PC-9 (cell line): ENCODE measurements at regions not wholly inside any gene's neighbourhood (a gene's known extent, or its start where the extent isn't known, plus 50 kb on each side); places are given as distances from the start of the nearest gene placed in this dataset.

Experiments
- BruUV-seq: library from RNA; stranded (reverse); fragments of 400-500 nt; replicated peaks from 2 replicates; lab custom pipeline; 2021; lab: Mats Ljungman, UMichigan
- CTCF ChIA-PET: fragments of 300-600 bp; sonication (Branson Sonifier 250); formaldehyde crosslinking; loops from one replicate; lab custom pipeline; 2022; ENCODE audit warnings: antibody characterized with exemption; lab: Charles Lee
- POLR2A ChIA-PET: fragments of 300-600 bp; sonication (Branson Sonifier 250); formaldehyde crosslinking; loops from one replicate; lab custom pipeline; 2022; ENCODE audit warnings: antibody characterized with exemption; ENCODE audit not compliant: unreplicated experiment; lab: Charles Lee
- DNase-seq, 2 experiments: peaks; one replicate each; pipeline versions ENCODE4 v3.0.0 to v3.0.0-alpha.2; 2015 to 2022; ENCODE audit warnings: mixed read lengths in 1 of 2
- H2AFZ ChIP-seq: fragments of 200-600 bp; sonication (generic); 2 replicates; pipeline ENCODE4 v1.8.1; 2017; ENCODE audit warnings: antibody characterized with exemption
- H3F3A ChIP-seq: fragments of 200-600 bp; sonication (generic); 2 replicates; pipeline ENCODE4 v1.8.1; 2017; ENCODE audit warnings: antibody characterized with exemption, mild to moderate bottlenecking, low read depth; ENCODE audit not compliant: insufficient read depth
- H3K27ac ChIP-seq: fragments of 200-600 bp; sonication (generic); 2 replicates; pipeline ENCODE4 v1.6.1; 2016; ENCODE audit warnings: mixed run types
- H3K27me3 ChIP-seq: fragments of 200-600 bp; sonication (generic); 2 replicates; pipeline ENCODE4 v1.6.1; 2016; ENCODE audit warnings: low read depth, mixed run types; ENCODE audit not compliant: insufficient read depth
- H3K36me3 ChIP-seq: fragments of 200-600 bp; sonication (generic); 2 replicates; pipeline ENCODE4 v1.6.1; 2016; ENCODE audit warnings: low read depth, mixed run types
- H3K4me1 ChIP-seq: fragments of 200-600 bp; sonication (generic); replicated peaks from 2 replicates; pipeline ENCODE4 v1.6.1; 2016; ENCODE audit warnings: mixed run types; ENCODE audit not compliant: insufficient read depth
- H3K4me2 ChIP-seq: fragments of 200-600 bp; sonication (generic); 2 replicates; pipeline ENCODE4 v1.6.1; 2017; ENCODE audit warnings: mixed run types
- H3K4me3 ChIP-seq: fragments of 200-600 bp; sonication (generic); 2 replicates; pipeline ENCODE4 v1.6.1; 2016; ENCODE audit warnings: mixed run types
- H3K79me2 ChIP-seq: fragments of 200-600 bp; sonication (generic); 2 replicates; pipeline ENCODE4 v1.6.1; 2017; ENCODE audit warnings: low read depth, mixed run types
- H3K9me2 ChIP-seq: fragments of 200-600 bp; sonication (generic); 2 replicates; pipeline ENCODE4 v1.8.1; 2017; ENCODE audit warnings: mild to moderate bottlenecking; ENCODE audit not compliant: insufficient read depth
- H3K9me3 ChIP-seq: fragments of 200-600 bp; sonication (generic); 2 replicates; pipeline ENCODE4 v1.8.1; 2016; ENCODE audit warnings: low read depth; ENCODE audit not compliant: insufficient read depth
- H4K20me1 ChIP-seq: fragments of 200-600 bp; sonication (generic); 2 replicates; pipeline ENCODE4 v1.8.1; 2017; ENCODE audit not compliant: insufficient read depth
- CTCF ChIP-seq: fragments of 200-600 bp; sonication (generic); conservative IDR thresholded peaks from 2 replicates; pipeline ENCODE4 v1.6.1; 2017; ENCODE audit warnings: mixed run types, antibody characterized with exemption, mild to moderate bottlenecking, moderate library complexity
- EZH2 ChIP-seq: fragments of 200-600 bp; sonication (generic); IDR thresholded peaks from 2 replicates; pipeline ENCODE4 v1.8.0; 2017; ENCODE audit warnings: antibody characterized with exemption, low read depth
- intact Hi-C: fragments of 100-400 bp; cut with micrococcal nuclease; formaldehyde crosslinking; loops from one replicate; pipeline ENCODE4 v1.10.0; 2022; ENCODE audit not compliant: unreplicated experiment

GRCh38 chr4:45679411-45679810 lies 444.4 kb downstream of the GABRG1 start:
- CTCF ChIA-PET: no interaction called here
- no peaks in the 10 kb centered on the region for H3K36me3 ChIP-seq
- H4K20me1 ChIP-seq: no peaks in the 10 kb centered on the region
- intact Hi-C loops: no loop called here
- DNase-seq: no peak
- H3K9me2 ChIP-seq: no peaks in the 10 kb centered on the region
- no peak overlapping the region for H3K27ac ChIP-seq
- no TSS peak for BruUV-seq
- no peak overlapping the region for H3K4me3 ChIP-seq
- TF ChIP-seq CTCF (no peak), EZH2 (no peak)
- H3K27me3 ChIP-seq: no peaks in the 10 kb centered on the region
- no peak overlapping the region for H3K4me2 ChIP-seq
- H3F3A ChIP-seq: no peaks in the 10 kb centered on the region
- no peaks in the 10 kb centered on the region for H3K4me1 ChIP-seq
- H3K79me2 ChIP-seq: no peaks in the 10 kb centered on the region
- POLR2A ChIA-PET: no interaction called here
- H3K9me3 ChIP-seq: no peaks in the 10 kb centered on the region
- no peak overlapping the region for H2AFZ ChIP-seq

GRCh38 chr4:45668128-45668527 lies 455.7 kb downstream of the GABRG1 start:
- ChIA-PET POLR2A (no interaction called here), CTCF (no interaction called here)
- intact Hi-C loops: no loop called here
- H3K9me2 ChIP-seq: no peaks in the 10 kb centered on the region
- H2AFZ ChIP-seq: no peak overlapping the region
- no peak overlapping the region for H3K4me3 ChIP-seq
- no peaks in the 10 kb centered on the region for H3K4me1 ChIP-seq
- no TSS peak for BruUV-seq
- H3K36me3 ChIP-seq: no peaks in the 10 kb centered on the region
- H4K20me1 ChIP-seq: no peaks in the 10 kb centered on the region; the same call in 1 of the 2 replicates
- no peaks in the 10 kb centered on the region for H3F3A ChIP-seq
- no peak for DNase-seq
- H3K4me2 ChIP-seq: no peak overlapping the region
- H3K27ac ChIP-seq: no peak overlapping the region
- no peaks in the 10 kb centered on the region for H3K27me3 ChIP-seq
- H3K79me2 ChIP-seq: no peaks in the 10 kb centered on the region
- TF ChIP-seq CTCF: no peak
- no peak for TF ChIP-seq EZH2
- no peaks in the 10 kb centered on the region for H3K9me3 ChIP-seq

GRCh38 chr4:45663628-45664081 lies 460.2 kb downstream of the GABRG1 start:
- BruUV-seq: no TSS peak
- ChIA-PET CTCF (no interaction called here), POLR2A (no interaction called here)
- H3F3A ChIP-seq: no peaks in the 10 kb centered on the region
- no peak overlapping the region for H2AFZ ChIP-seq
- H3K9me2 ChIP-seq: no peaks in the 10 kb centered on the region
- TF ChIP-seq CTCF (no peak), EZH2 (no peak)
- H3K27me3 ChIP-seq: no peaks in the 10 kb centered on the region
- H3K9me3 ChIP-seq: no peaks in the 10 kb centered on the region
- no peak overlapping the region for H3K4me2 ChIP-seq
- H3K4me3 ChIP-seq: no peak overlapping the region
- no peaks in the 10 kb centered on the region for H3K79me2 ChIP-seq
- no peaks in the 10 kb centered on the region for H3K36me3 ChIP-seq
- no peaks in the 10 kb centered on the region for H3K4me1 ChIP-seq
- intact Hi-C loops: loop anchor here (1.0 kb wide), 1 partner anchor 41 kb away; no protein-coding TSS in a partner anchor
- no peak overlapping the region for H3K27ac ChIP-seq
- H4K20me1 ChIP-seq: no peaks in the 10 kb centered on the region
- no peak for DNase-seq
